ENCODE measurements at regions not wholly inside any gene's neighbourhood (a gene's known extent, or its start where the extent isn't known, plus 50 kb on each side); places are given as distances from the start of the nearest gene placed in this dataset.

- peak; percentile 38 to 67 for DNase-seq
- no peak for TF ChIP-seq POLR2A (IDR thresholded peaks at IDR 0.05; ENCODE audit: low read length)
- TF ChIP-seq GATA1 (IDR thresholded peaks at IDR 0.05; ENCODE audit: low read depth, low read length), result no peak
Measured at GRCh38 chr22:22710719-22711531, 66.5 kb downstream of the GGTLC2 start.

- TF ChIP-seq POLR2A (IDR thresholded peaks at IDR 0.05; ENCODE audit: low read length) (no peak), GATA1 (IDR thresholded peaks at IDR 0.05; ENCODE audit: low read depth, low read length) (no peak)
- no peak for DNase-seq
Measured at GRCh38 chr22:22711532-22711913, 67.1 kb downstream of the GGTLC2 start.

DNA sequence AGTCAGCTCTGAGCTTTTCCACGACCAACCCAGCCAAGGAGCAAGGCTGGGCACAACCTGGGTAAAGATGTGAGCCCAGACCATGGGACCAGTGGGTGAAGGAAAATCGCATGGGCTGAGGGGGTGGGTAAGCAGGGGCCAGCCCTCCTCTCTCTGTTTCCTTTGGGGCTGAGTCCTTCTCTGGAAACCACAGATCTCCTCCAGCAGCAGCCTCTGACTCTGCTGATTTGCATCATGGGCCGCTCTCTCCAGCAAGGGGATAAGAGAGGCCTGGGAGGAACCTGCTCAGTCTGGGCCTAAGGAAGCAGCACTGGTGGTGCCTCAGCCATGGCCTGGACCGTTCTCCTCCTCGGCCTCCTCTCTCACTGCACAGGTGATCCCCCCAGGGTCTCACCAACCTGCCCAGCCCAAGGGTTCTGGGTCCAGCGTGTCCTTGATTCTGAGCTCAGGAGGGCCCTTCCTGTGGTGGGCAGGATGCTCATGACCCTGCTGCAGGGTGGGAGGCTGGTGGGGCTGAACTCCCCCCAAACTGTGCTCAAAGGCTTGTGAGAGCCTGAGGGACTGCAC, 67.8 kb downstream of the GGTLC2 start:
- no peak for DNase-seq
- TF ChIP-seq GATA1 (IDR thresholded peaks at IDR 0.05; ENCODE audit: low read depth, low read length) (no peak), POLR2A (IDR thresholded peaks at IDR 0.05; ENCODE audit: low read length) (no peak)

GRCh38 chr22:22712666-22713365, 68.4 kb downstream of the GGTLC2 start:
- no peak for TF ChIP-seq GATA1 (IDR thresholded peaks at IDR 0.05; ENCODE audit: low read depth, low read length)
- no peak for TF ChIP-seq POLR2A (IDR thresholded peaks at IDR 0.05; ENCODE audit: low read length)
- DNase-seq, result no peak

DNA sequence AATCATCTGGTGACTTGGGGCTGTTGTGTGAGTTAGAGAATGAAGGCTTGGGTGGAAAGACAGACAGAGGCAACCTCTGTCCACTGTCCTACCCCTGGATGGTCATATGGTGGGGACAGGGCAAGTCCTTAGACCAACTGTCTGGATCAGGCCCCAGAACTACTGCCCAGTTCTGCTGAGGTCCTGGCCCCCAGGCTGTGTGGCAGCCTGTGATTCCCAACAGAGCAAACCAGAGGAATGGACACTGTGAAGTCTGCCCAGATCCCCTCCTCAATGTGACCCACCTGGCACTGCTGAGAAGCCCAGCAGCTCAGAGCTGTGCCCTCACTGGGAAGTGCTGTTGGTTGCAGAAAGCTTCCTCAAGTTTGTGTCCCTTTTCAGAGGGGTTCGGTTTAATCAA, 69.0 kb downstream of the GGTLC2 start:
- TF ChIP-seq POLR2A (IDR thresholded peaks at IDR 0.05; ENCODE audit: low read length) (no peak), GATA1 (IDR thresholded peaks at IDR 0.05; ENCODE audit: low read depth, low read length) (no peak)
- DNase-seq, result no peak

DNA sequence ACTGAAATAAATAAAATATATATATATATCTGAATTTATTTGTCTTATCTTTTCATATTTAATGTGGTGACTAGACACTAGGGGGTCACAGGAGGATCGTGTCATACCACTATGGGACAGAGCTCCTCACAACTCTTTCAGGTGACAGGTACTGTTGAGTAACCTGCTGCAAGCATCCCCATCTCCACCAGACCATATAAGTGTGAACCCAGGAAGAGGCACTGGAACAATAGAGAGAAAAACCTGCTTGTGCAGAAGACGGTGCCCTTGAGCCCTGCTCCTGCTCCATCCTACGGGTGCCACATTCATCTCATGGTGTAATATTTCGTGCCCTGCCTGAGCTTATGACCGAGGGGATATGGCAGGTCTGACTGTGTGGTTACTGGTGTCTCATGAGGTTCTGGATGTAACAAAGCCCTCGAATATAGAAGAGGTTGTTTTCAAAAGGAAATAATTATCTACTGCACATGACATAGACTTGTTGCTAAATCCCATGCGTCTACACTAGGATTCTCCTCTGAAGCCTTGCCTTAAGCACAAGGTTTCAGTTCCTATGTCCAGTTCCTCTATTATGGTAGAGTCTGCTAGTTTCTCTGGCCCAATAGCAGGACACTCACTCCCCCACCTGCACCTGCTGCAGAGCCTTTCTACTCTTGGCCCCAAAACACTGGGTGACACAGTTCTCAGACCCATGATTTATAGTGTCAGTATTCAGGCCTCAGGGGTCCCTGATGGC, 70.4 kb downstream of the GGTLC2 start:
- DNase-seq, result no peak
- TF ChIP-seq GATA1 (IDR thresholded peaks at IDR 0.05; ENCODE audit: low read depth, low read length), result no peak
- TF ChIP-seq POLR2A (IDR thresholded peaks at IDR 0.05; ENCODE audit: low read length), result no peak

DNA sequence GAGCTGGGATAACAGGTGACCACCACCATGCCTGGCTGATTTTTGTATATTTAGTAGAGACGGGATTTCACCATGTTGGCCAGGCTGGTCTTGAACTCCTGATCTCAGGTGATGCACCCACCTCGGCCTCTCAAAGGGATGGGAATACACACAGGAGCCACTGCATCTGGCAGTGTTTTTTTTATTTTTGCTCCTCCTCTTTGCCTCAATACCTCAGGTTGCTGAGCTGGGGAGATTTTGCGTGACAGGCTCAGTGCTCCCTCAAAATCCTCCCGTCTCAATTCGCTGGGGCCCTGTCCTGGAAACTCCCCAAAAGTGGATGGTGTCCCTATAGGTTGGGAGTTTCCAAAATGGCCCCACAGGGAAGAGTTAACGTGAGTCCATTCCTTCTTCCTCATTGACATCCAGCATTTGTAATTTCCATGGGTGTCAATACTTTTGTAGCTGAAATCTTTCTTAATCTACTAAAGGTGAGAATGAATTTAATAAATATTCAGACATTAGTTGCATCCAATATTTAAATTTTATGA, 71.8 kb downstream of the GGTLC2 start:
- DNase-seq, result no peak

DNA sequence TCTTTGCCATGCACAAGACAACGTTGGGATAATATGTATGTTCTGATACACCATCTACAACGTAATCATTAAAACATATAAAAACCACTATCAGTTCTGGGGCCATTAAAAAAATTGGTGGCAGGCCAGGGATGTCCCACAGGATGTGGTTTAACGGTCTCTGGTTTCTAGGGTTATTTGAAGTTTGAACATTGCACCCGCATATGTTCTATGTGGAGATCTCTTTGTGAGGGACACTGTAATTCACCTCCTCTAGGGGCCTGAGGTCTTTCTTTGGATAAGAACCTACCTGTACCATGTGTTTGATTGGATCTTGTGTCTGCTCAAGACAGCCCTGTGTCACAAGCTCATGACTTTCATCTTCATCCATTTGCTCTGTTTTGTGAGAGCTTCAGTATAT, 73.2 kb downstream of the GGTLC2 start:
- TF ChIP-seq POLR2A (IDR thresholded peaks at IDR 0.05; ENCODE audit: low read length) (no peak), GATA1 (IDR thresholded peaks at IDR 0.05; ENCODE audit: low read depth, low read length) (no peak)
- DNase-seq, result no peak

More for the DNA sequence above, 71.8 kb downstream of the GGTLC2 start:
- no peak for TF ChIP-seq POLR2A (IDR thresholded peaks at IDR 0.05; ENCODE audit: low read length)
- no peak for TF ChIP-seq GATA1 (IDR thresholded peaks at IDR 0.05; ENCODE audit: low read depth, low read length)

- TF ChIP-seq POLR2A (IDR thresholded peaks at IDR 0.05; ENCODE audit: low read length) (no peak), GATA1 (IDR thresholded peaks at IDR 0.05; ENCODE audit: low read depth, low read length) (no peak)
- peak; percentile 54 to 58 for DNase-seq
Measured at GRCh38 chr22:22720201-22720723, 75.8 kb downstream of the GGTLC2 start.

- DNase-seq, result no peak
- TF ChIP-seq POLR2A (IDR thresholded peaks at IDR 0.05; ENCODE audit: low read length), result peak; percentile 20
- TF ChIP-seq GATA1 (IDR thresholded peaks at IDR 0.05; ENCODE audit: low read depth, low read length), result no peak
Measured at GRCh38 chr22:22720724-22721261, 76.4 kb downstream of the GGTLC2 start.

DNA sequence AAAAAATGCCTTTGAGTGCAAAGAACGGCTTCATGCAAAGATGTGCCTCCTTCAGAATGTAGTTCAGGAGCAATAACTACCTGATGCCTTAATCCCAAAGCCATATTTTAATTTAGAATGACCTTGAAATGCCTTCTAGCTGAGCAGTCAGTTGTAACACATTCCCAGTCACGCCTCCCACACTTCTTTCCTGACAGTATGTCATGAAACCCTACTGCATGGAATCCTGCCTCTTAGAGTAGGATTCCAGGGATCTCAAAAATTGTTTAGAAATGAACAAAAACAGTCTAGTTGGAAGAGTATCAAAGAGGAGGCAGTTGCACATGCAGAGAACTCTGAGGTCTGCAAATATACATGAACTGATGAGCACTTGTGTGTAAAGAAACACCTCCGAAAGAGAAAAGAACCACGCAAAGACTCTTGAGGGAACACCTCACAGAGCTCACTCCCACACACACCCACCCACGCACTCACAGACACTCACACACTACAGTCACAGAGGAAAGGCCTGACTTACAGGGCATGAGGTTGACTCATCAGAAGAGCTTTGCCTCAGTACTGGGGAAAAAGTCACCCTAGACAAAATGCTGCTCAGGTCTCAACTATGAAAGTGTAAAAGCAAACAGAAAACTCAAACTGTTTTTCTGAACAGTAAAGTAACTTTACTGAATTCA, 77.4 kb downstream of the GGTLC2 start:
- no peak for TF ChIP-seq POLR2A (IDR thresholded peaks at IDR 0.05; ENCODE audit: low read length)
- no peak for TF ChIP-seq GATA1 (IDR thresholded peaks at IDR 0.05; ENCODE audit: low read depth, low read length)
- no peak for DNase-seq

DNA sequence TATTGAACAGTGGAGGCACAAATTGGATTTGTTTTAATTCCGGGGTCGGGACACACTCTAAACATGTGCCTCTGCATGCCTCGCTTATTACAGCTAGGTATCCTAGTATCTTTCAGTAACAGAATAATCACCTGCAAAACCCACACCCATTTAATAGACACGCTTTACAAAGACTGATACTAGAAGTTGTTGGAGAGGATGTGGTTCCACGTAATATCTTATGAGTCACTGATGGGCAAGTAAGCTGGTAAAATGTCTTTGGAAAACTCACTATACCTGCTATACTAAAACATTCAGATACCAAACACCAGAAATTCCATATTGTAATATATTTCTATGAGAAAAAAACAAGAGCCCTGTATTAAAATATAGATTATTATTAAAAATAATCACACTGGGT, 84.0 kb downstream of the GGTLC2 start:
- TF ChIP-seq GATA1 (IDR thresholded peaks at IDR 0.05; ENCODE audit: low read depth, low read length) (no peak), POLR2A (IDR thresholded peaks at IDR 0.05; ENCODE audit: low read length) (no peak)
- DNase-seq, result no peak
